Mesendoderm (in vitro differentiated cells): ENCODE measurements at regions not wholly inside any gene's neighbourhood (a gene's known extent, or its start where the extent isn't known, plus 50 kb on each side); places are given as distances from the start of the nearest gene placed in this dataset.
"Not testable (repeated sequence)": the region's sequence is repeated elsewhere in the genome, so short reads cannot be mapped to it uniquely, and the experiment has no call there.

Experiments
- DNase-seq: peaks from one replicate; pipeline ENCODE4 v3.0.0; 2013
- H2AK5ac ChIP-seq: 2 replicates; pipeline ENCODE4 v1.6.1; 2013; ENCODE audit warnings: low read length, inconsistent platforms
- H2BK120ac ChIP-seq: 2 replicates; pipeline ENCODE4 v1.6.1; 2013; ENCODE audit warnings: low read depth, mild to moderate bottlenecking, low read length, moderate library complexity, mixed read lengths
- H2BK15ac ChIP-seq: replicated peaks from 2 replicates; pipeline ENCODE4 v1.6.1; 2013; ENCODE audit warnings: low read depth, mild to moderate bottlenecking, moderate library complexity
- H2BK5ac ChIP-seq: 2 replicates; pipeline ENCODE4 v1.6.1; 2013; ENCODE audit warnings: low read length, inconsistent platforms
- H3K18ac ChIP-seq: 2 replicates; pipeline ENCODE4 v1.6.1; 2013; ENCODE audit warnings: mild to moderate bottlenecking, low read length, mixed read lengths
- H3K23ac ChIP-seq: one replicate; pipeline ENCODE4 v1.6.1; 2013; ENCODE audit warnings: low read length
- H3K27ac ChIP-seq: 2 replicates; pipeline ENCODE4 v1.5.1; 2013; ENCODE audit warnings: low read depth, mild to moderate bottlenecking, inconsistent platforms, low read length, moderate library complexity
- H3K27me3 ChIP-seq: 2 replicates; pipeline ENCODE4 v1.6.1; 2013; ENCODE audit warnings: low read length, control low read depth, mild to moderate bottlenecking, inconsistent platforms; ENCODE audit not compliant: insufficient read depth, poor library complexity
- H3K36me3 ChIP-seq: 2 replicates; pipeline ENCODE4 v1.6.1; 2013; ENCODE audit warnings: low read length, inconsistent platforms; ENCODE audit not compliant: control insufficient read depth, insufficient read depth
- H3K4ac ChIP-seq: one replicate; pipeline ENCODE4 v1.6.1; 2013; ENCODE audit warnings: low read depth, mild to moderate bottlenecking, low read length, moderate library complexity
- H3K4me1 ChIP-seq: 2 replicates; pipeline ENCODE4 v1.6.1; 2013; ENCODE audit warnings: low read depth, low read length, inconsistent platforms; ENCODE audit not compliant: control insufficient read depth
- H3K4me2 ChIP-seq: 2 replicates; pipeline ENCODE4 v1.6.1; 2013; ENCODE audit warnings: low read length
- H3K4me3 ChIP-seq: 2 replicates; pipeline ENCODE4 v1.5.1; 2013; ENCODE audit warnings: mild to moderate bottlenecking, low read length
- H3K56ac ChIP-seq: one replicate; pipeline ENCODE4 v1.6.1; 2013; ENCODE audit warnings: low read length
- H3K79me1 ChIP-seq: 2 replicates; pipeline ENCODE4 v1.6.1; 2013; ENCODE audit warnings: low read length, inconsistent platforms
- H3K79me2 ChIP-seq: 2 replicates; pipeline ENCODE4 v1.6.1; 2013; ENCODE audit warnings: mild to moderate bottlenecking, low read length; ENCODE audit not compliant: control insufficient read depth, insufficient read depth
- H3K9ac ChIP-seq: 2 replicates; pipeline ENCODE4 v1.6.1; 2013; ENCODE audit warnings: low read length, inconsistent platforms
- H4K5ac ChIP-seq: one replicate; pipeline ENCODE4 v1.6.1; 2013; ENCODE audit warnings: low read length
- H4K8ac ChIP-seq: one replicate; pipeline ENCODE4 v1.6.1; 2013; ENCODE audit warnings: low read depth, mild to moderate bottlenecking, control low read depth, low read length, moderate library complexity
- WGBS: extraction: QIAGEN DNeasy Blood & Tissue Kit; methylation state at CpG from one replicate; pipeline ENCODE4 v1.1.7; 2013; ENCODE audit warnings: low lambda C conversion rate, missing lambda C conversion rate; ENCODE audit not compliant: insufficient coverage; ENCODE audit errors: extremely low coverage; 5-methylcytosine and 5-hydroxymethylcytosine counted together

- Histone ChIP-seq H3K4me2 (no peak overlapping the region), H4K5ac (no peak overlapping the region), H3K4me3 (no peak overlapping the region), H2AK5ac (no peak overlapping the region), H3K36me3 (no peaks in the 10 kb centered on the region), H3K23ac (no peak overlapping the region), H3K9ac (no peak overlapping the region), H4K8ac (no peak overlapping the region), H3K56ac (no peak overlapping the region), H3K79me2 (no peaks in the 10 kb centered on the region), H3K4me1 (no peaks in the 10 kb centered on the region), H2BK15ac (no peak overlapping the region), H3K4ac (no peak overlapping the region), H2BK120ac (no peak overlapping the region), H3K18ac (no peak overlapping the region), H3K27me3 (no peaks in the 10 kb centered on the region), H3K79me1 (no peaks in the 10 kb centered on the region), H3K27ac (no peak overlapping the region), H2BK5ac (no peak overlapping the region)
- no peak for DNase-seq
- WGBS: no CpG with 5 or more reads among the region's 8 CpGs
Measured at GRCh38 chr3:95341314-95341713, 1278.5 kb downstream of the NSUN3 start.

- no peak overlapping the region for H3K27ac ChIP-seq
- no peaks in the 10 kb centered on the region for H3K4me1 ChIP-seq
- H3K4me2 ChIP-seq: no peak overlapping the region
- no peak overlapping the region for H2AK5ac ChIP-seq
- no peak overlapping the region for H3K23ac ChIP-seq
- H3K56ac ChIP-seq: no peak overlapping the region
- no peaks in the 10 kb centered on the region for H3K36me3 ChIP-seq
- no peak overlapping the region for H2BK15ac ChIP-seq
- no peak overlapping the region for H4K5ac ChIP-seq
- no peaks in the 10 kb centered on the region for H3K79me2 ChIP-seq
- no peaks in the 10 kb centered on the region for H3K79me1 ChIP-seq
- no peak overlapping the region for H2BK5ac ChIP-seq
- H3K18ac ChIP-seq: no peak overlapping the region
- WGBS: no CpG with 5 or more reads among the region's 4 CpGs
- H3K9ac ChIP-seq: no peak overlapping the region
- no peak overlapping the region for H2BK120ac ChIP-seq
- DNase-seq: peak; percentile 10
- no peak overlapping the region for H3K4me3 ChIP-seq
- no peak overlapping the region for H3K4ac ChIP-seq
- no peak overlapping the region for H4K8ac ChIP-seq
- H3K27me3 ChIP-seq: no peaks in the 10 kb centered on the region
Measured at GRCh38 chr3:95343228-95343627, 1280.4 kb downstream of the NSUN3 start.

- H3K79me2 ChIP-seq: no peaks in the 10 kb centered on the region
- no peak overlapping the region for H2BK120ac ChIP-seq
- no peaks in the 10 kb centered on the region for H3K36me3 ChIP-seq
- no peak for DNase-seq
- H2BK15ac ChIP-seq: no peak overlapping the region
- no peak overlapping the region for H3K4me3 ChIP-seq
- no peaks in the 10 kb centered on the region for H3K27me3 ChIP-seq
- H3K23ac ChIP-seq: no peak overlapping the region
- no peaks in the 10 kb centered on the region for H3K79me1 ChIP-seq
- no peak overlapping the region for H3K9ac ChIP-seq
- no peak overlapping the region for H3K18ac ChIP-seq
- H4K5ac ChIP-seq: no peak overlapping the region
- H3K4ac ChIP-seq: no peak overlapping the region
- H2BK5ac ChIP-seq: no peak overlapping the region
- no peaks in the 10 kb centered on the region for H3K4me1 ChIP-seq
- WGBS: 100% methylated on average over 1 of the region's 1 CpG
- no peak overlapping the region for H3K27ac ChIP-seq
- no peak overlapping the region for H4K8ac ChIP-seq
- H2AK5ac ChIP-seq: no peak overlapping the region
- H3K4me2 ChIP-seq: no peak overlapping the region
- no peak overlapping the region for H3K56ac ChIP-seq
Measured at GRCh38 chr3:95343767-95344166, 1280.9 kb downstream of the NSUN3 start.

- H3K23ac ChIP-seq, H3K18ac ChIP-seq, H2BK120ac ChIP-seq, H3K36me3 ChIP-seq, H3K9ac ChIP-seq, H3K79me1 ChIP-seq, H2AK5ac ChIP-seq, H3K27ac ChIP-seq, H4K5ac ChIP-seq, H3K4me3 ChIP-seq, H3K79me2 ChIP-seq, H3K4me1 ChIP-seq, H3K4me2 ChIP-seq, H3K27me3 ChIP-seq, H3K4ac ChIP-seq, H3K56ac ChIP-seq, H2BK5ac ChIP-seq, H2BK15ac ChIP-seq, H4K8ac ChIP-seq: not testable (repeated sequence)
- no CpG with 5 or more reads among the region's 4 CpGs for WGBS
- peak; percentile 34 for DNase-seq
Measured at GRCh38 chr3:95347936-95348335, 1285.1 kb downstream of the NSUN3 start.

GRCh38 chr3:95348879-95349278 lies 1286.0 kb downstream of the NSUN3 start:
- H4K8ac ChIP-seq: no peak overlapping the region
- WGBS: no CpG with 5 or more reads among the region's 3 CpGs
- no peak overlapping the region for H3K56ac ChIP-seq
- H3K18ac ChIP-seq: no peak overlapping the region
- H3K79me2 ChIP-seq: no peaks in the 10 kb centered on the region
- no peak overlapping the region for H3K9ac ChIP-seq
- no peaks in the 10 kb centered on the region for H3K4me1 ChIP-seq
- no peak overlapping the region for H4K5ac ChIP-seq
- no peak overlapping the region for H3K4me3 ChIP-seq
- no peak overlapping the region for H3K27ac ChIP-seq
- H3K36me3 ChIP-seq: no peaks in the 10 kb centered on the region
- no peak overlapping the region for H2BK120ac ChIP-seq
- no peaks in the 10 kb centered on the region for H3K27me3 ChIP-seq
- H2BK15ac ChIP-seq: no peak overlapping the region
- DNase-seq: no peak
- H3K4ac ChIP-seq: no peak overlapping the region
- no peaks in the 10 kb centered on the region for H3K79me1 ChIP-seq
- H3K4me2 ChIP-seq: no peak overlapping the region
- no peak overlapping the region for H2AK5ac ChIP-seq
- no peak overlapping the region for H3K23ac ChIP-seq
- no peak overlapping the region for H2BK5ac ChIP-seq

GRCh38 chr3:95350049-95350448 lies 1287.2 kb downstream of the NSUN3 start:
- WGBS: no CpG with 5 or more reads among the region's 4 CpGs
- H3K27me3 ChIP-seq: no peaks in the 10 kb centered on the region
- H3K4ac ChIP-seq: no peak overlapping the region
- H4K8ac ChIP-seq: no peak overlapping the region
- no peak overlapping the region for H3K4me2 ChIP-seq
- H3K23ac ChIP-seq: no peak overlapping the region
- H3K56ac ChIP-seq: no peak overlapping the region
- H3K79me1 ChIP-seq: no peaks in the 10 kb centered on the region
- H3K4me3 ChIP-seq: no peak overlapping the region
- no peaks in the 10 kb centered on the region for H3K4me1 ChIP-seq
- no peaks in the 10 kb centered on the region for H3K79me2 ChIP-seq
- no peaks in the 10 kb centered on the region for H3K36me3 ChIP-seq
- H2BK120ac ChIP-seq: no peak overlapping the region
- no peak overlapping the region for H4K5ac ChIP-seq
- no peak overlapping the region for H2BK15ac ChIP-seq
- no peak overlapping the region for H2BK5ac ChIP-seq
- no peak overlapping the region for H3K18ac ChIP-seq
- no peak overlapping the region for H3K9ac ChIP-seq
- H3K27ac ChIP-seq: no peak overlapping the region
- H2AK5ac ChIP-seq: no peak overlapping the region
- no peak for DNase-seq
